B cell (primary cell): ENCODE measurements at regions not wholly inside any gene's neighbourhood (a gene's known extent, or its start where the extent isn't known, plus 50 kb on each side); places are given as distances from the start of the nearest gene placed in this dataset.

Experiments used
- ATAC-seq: fragments of 200-7000 bp; cut with Tn5 transposase; one replicate; pipeline ENCODE4 v1.10.0; 2021; ENCODE audit warnings: low read depth, mild to moderate bottlenecking, moderate number of reproducible peaks, moderate library complexity
- CTCF ChIA-PET: fragments of 350-600 bp; sonication (Branson Sonifier 250); formaldehyde crosslinking; loops from one replicate; lab custom pipeline; 2021; ENCODE audit warnings: antibody characterized with exemption, inconsistent platforms; lab: Charles Lee
- POLR2A ChIA-PET: fragments of 350-600 bp; sonication (Branson Sonifier 250); formaldehyde crosslinking; loops from one replicate; lab custom pipeline; 2021; ENCODE audit warnings: antibody characterized with exemption; lab: Charles Lee
- DNase-seq: peaks from one replicate; pipeline ENCODE4 v3.0.0; 2013
- H2AFZ ChIP-seq: 2 replicates; pipeline ENCODE4 v1.6.1; 2012; ENCODE audit warnings: mild to moderate bottlenecking, low read depth, low read length; ENCODE audit not compliant: insufficient read depth, poor library complexity, severe bottlenecking
- H3K27ac ChIP-seq, 2 donors: 1 replicate in 1 of 2; 2 replicates in 1 of 2; pipeline ENCODE4 v1.5.1; 2012 to 2013; ENCODE audit warnings: low read length in 2 of 2, mild to moderate bottlenecking in 2 of 2, moderate library complexity in 1 of 2
- H3K27me3 ChIP-seq, 4 experiments: fragments of 200-600 bp in 1 of 4; sonication (generic) in 1 of 4; replicated peaks in 1 of 4; 1 replicate in 2 of 4; 2 replicates in 2 of 4; pipeline versions ENCODE4 v1.6.1 to v1.7.0; 2013 to 2016; ENCODE audit warnings: low read length in 3 of 4, mild to moderate bottlenecking in 2 of 4, mixed read lengths in 1 of 4, moderate library complexity in 1 of 4; ENCODE audit not compliant: insufficient read depth in 4 of 4, control insufficient read depth in 3 of 4; ENCODE audit errors: control extremely low read depth in 1 of 4
- H3K36me3 ChIP-seq, 2 experiments: replicated peaks in 1 of 2; 1 replicate in 1 of 2; 2 replicates in 1 of 2; pipeline versions ENCODE4 v1.6.1 to v1.7.1; 2013; ENCODE audit warnings: low read length in 1 of 2; ENCODE audit not compliant: insufficient read depth in 2 of 2, control insufficient read depth in 1 of 2; ENCODE audit errors: control extremely low read depth in 1 of 2, extremely low read depth in 1 of 2
- H3K4me1 ChIP-seq, 2 donors: fragments of 200-600 bp in 1 of 2; sonication (generic) in 1 of 2; 1 replicate in 1 of 2; 2 replicates in 1 of 2; pipeline versions ENCODE4 v1.5.1 to v1.6.1; 2013 to 2017; ENCODE audit warnings: low read length in 2 of 2; ENCODE audit not compliant: control insufficient read depth in 2 of 2, insufficient read depth in 2 of 2
- H3K4me2 ChIP-seq: replicated peaks from 2 replicates; pipeline ENCODE3; 2012; ENCODE audit warnings: mild to moderate bottlenecking, low read depth, low read length; ENCODE audit not compliant: poor library complexity, severe bottlenecking
- H3K4me3 ChIP-seq, 5 experiments: fragments of 200-600 bp in 1 of 5; sonication (generic) in 1 of 5; 1 replicate in 3 of 5; 2 replicates in 2 of 5; pipeline versions ENCODE4 v1.5.1 to v1.7.0; 2011 to 2016; ENCODE audit warnings: low read length in 4 of 5, mild to moderate bottlenecking in 4 of 5, low read depth in 2 of 5, control low read depth in 1 of 5, moderate library complexity in 1 of 5; ENCODE audit not compliant: insufficient read depth in 1 of 5; ENCODE audit errors: control extremely low read depth in 1 of 5, extremely low read depth in 1 of 5
- H3K79me2 ChIP-seq: fragments of 200-600 bp; sonication (generic); one replicate; pipeline ENCODE4 v1.6.0; 2016; ENCODE audit warnings: low read length; ENCODE audit not compliant: control insufficient read depth, insufficient read depth
- H3K9ac ChIP-seq: fragments of 200-600 bp; sonication (generic); 2 replicates; pipeline ENCODE4 v1.6.1; 2017; ENCODE audit warnings: mild to moderate bottlenecking, low read length, moderate library complexity
- H3K9me3 ChIP-seq, 3 donors: one replicate each; pipeline versions ENCODE4 v1.6.1 to v1.7.1; 2013; ENCODE audit warnings: low read length in 2 of 3; ENCODE audit not compliant: control insufficient read depth in 2 of 3, insufficient read depth in 1 of 3; ENCODE audit errors: control extremely low read depth in 1 of 3
- H4K20me1 ChIP-seq: 2 replicates; pipeline ENCODE4 v1.6.0; 2012; ENCODE audit warnings: mild to moderate bottlenecking, low read length; ENCODE audit not compliant: insufficient read depth, control insufficient read depth, poor library complexity, severe bottlenecking
- H3K27ac Mint-ChIP-seq: one replicate; pipeline ENCODE4 v1.8.0; 2021; ENCODE audit warnings: mixed read lengths
- H3K27me3 Mint-ChIP-seq: one replicate; pipeline ENCODE4 v1.8.0; 2021; ENCODE audit warnings: mixed read lengths
- H3K4me1 Mint-ChIP-seq: one replicate; pipeline ENCODE4 v1.8.0; 2021; ENCODE audit warnings: mixed read lengths
- H3K4me3 Mint-ChIP-seq: one replicate; pipeline ENCODE4 v1.8.0; 2021; ENCODE audit warnings: mixed read lengths
- H3K9me3 Mint-ChIP-seq: one replicate; pipeline ENCODE4 v1.8.0; 2022; ENCODE audit warnings: mixed read lengths; ENCODE audit not compliant: insufficient read depth
- CTCF ChIP-seq: fragments of 200-600 bp; IDR thresholded peaks from one replicate; pipeline ENCODE4 v1.8.0; 2022; ENCODE audit warnings: antibody characterized with exemption, mild to moderate bottlenecking
- EZH2 ChIP-seq: IDR thresholded peaks from 2 replicates; pipeline ENCODE4 v1.6.1; 2012; ENCODE audit warnings: borderline replicate concordance, low read depth, mild to moderate bottlenecking, moderate library complexity, low read length; ENCODE audit not compliant: insufficient read depth, poor library complexity, severe bottlenecking
- WGBS: methylation state at CpG from one replicate; pipeline ENCODE4 v1.1.5; 2013; ENCODE audit warnings: missing lambda C conversion rate; ENCODE audit not compliant: insufficient coverage; 5-methylcytosine and 5-hydroxymethylcytosine counted together
- intact Hi-C: fragments of 100-400 bp; cut with micrococcal nuclease; formaldehyde crosslinking; loops from one replicate; pipeline ENCODE4 v1.10.0; 2022

GRCh38 chr9:81317223-81317622 lies 372.1 kb downstream of the TLE1 start:
- Mint-ChIP-seq H3K9me3 (no peaks in the 10 kb centered on the region), H3K4me1 (no peaks in the 10 kb centered on the region), H3K27ac (no peak overlapping the region), H3K4me3 (no peak overlapping the region), H3K27me3 (no peaks in the 10 kb centered on the region)
- Histone ChIP-seq H3K27ac (no peak overlapping the region), H2AFZ (no peak overlapping the region), H3K36me3 (no peaks in the 10 kb centered on the region), H3K4me3 (no peak overlapping the region), H3K4me2 (no peak overlapping the region), H4K20me1 (no peaks in the 10 kb centered on the region), H3K27me3 (no peaks in the 10 kb centered on the region), H3K79me2 (no peaks in the 10 kb centered on the region), H3K9ac (no peak overlapping the region), H3K4me1 (no peaks in the 10 kb centered on the region), H3K9me3 (no peaks in the 10 kb centered on the region)
- intact Hi-C loops, result no loop called here
- ChIA-PET CTCF (no interaction called here), POLR2A (no interaction called here)
- no CpG with 5 or more reads among the region's 1 CpG for WGBS
- no peak for TF ChIP-seq CTCF
- TF ChIP-seq EZH2, result no peak
- DNase-seq, result no peak
- no peak for ATAC-seq

- WGBS, result 86% methylated on average over 2 of the region's 3 CpGs
These were observed 374.9 kb downstream of the TLE1 start for GRCh38 chr9:81314490-81314889.

More at GRCh38 chr9:81314490-81314889, 374.9 kb downstream of the TLE1 start:
- peaks cover 2% of the 10 kb centered on the region for H3K9me3 Mint-ChIP-seq
- Histone ChIP-seq H3K9me3 (no peaks in the 10 kb centered on the region), H4K20me1 (no peaks in the 10 kb centered on the region), H3K36me3 (no peaks in the 10 kb centered on the region), H3K27ac (no peak overlapping the region), H2AFZ (no peak overlapping the region), H3K79me2 (no peaks in the 10 kb centered on the region), H3K4me2 (no peak overlapping the region), H3K4me3 (no peak overlapping the region), H3K27me3 (no peaks in the 10 kb centered on the region), H3K9ac (no peak overlapping the region), H3K4me1 (no peaks in the 10 kb centered on the region)
- no peak for TF ChIP-seq EZH2
- no peak for TF ChIP-seq CTCF
- intact Hi-C loops, result no loop called here
- no peak overlapping the region for H3K27ac Mint-ChIP-seq
- ChIA-PET CTCF (no interaction called here), POLR2A (no interaction called here)
- no peak overlapping the region for H3K4me3 Mint-ChIP-seq
- ATAC-seq (no peak), DNase-seq (no peak)
- H3K4me1 Mint-ChIP-seq, result no peaks in the 10 kb centered on the region
- no peaks in the 10 kb centered on the region for H3K27me3 Mint-ChIP-seq
